Fibroblast of villous mesenchyme (primary cell): ENCODE measurements at regions not wholly inside any gene's neighbourhood (a gene's known extent, or its start where the extent isn't known, plus 50 kb on each side); places are given as distances from the start of the nearest gene placed in this dataset.
"Not testable (repeated sequence)": the region's sequence is repeated elsewhere in the genome, so short reads cannot be mapped to it uniquely, and the experiment has no call there.

Experiments used
- DNase-seq: peaks from one replicate; pipeline ENCODE4 v3.0.0-alpha.2; 2010; ENCODE audit warnings: low read depth
- H3K4me3 ChIP-seq: 2 replicates; pipeline ENCODE4 v1.5.1; 2011; ENCODE audit warnings: low read depth, mild to moderate bottlenecking, low read length

DNA sequence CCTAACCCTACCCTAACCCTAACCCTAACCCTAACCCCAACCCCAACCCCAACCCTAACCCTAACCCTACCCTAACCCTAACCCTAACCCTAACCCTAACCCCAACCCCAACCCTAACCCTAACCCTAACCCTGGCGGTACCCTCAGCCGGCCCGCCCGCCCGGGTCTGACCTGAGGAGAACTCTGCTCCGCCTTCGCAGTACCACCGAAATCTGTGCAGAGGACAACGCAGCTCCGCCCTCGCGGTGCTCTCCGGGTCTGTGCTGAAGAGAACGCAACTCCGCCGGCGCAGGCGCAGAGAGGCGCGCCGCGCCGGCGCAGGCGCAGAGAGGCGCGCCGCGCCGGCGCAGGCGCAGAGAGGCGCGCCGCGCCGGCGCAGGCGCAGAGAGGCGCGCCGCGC lies 56.1 kb upstream of the IQSEC3 start:
- H3K4me3 ChIP-seq: not testable (repeated sequence)
- DNase-seq: peak; percentile 49

DNA sequence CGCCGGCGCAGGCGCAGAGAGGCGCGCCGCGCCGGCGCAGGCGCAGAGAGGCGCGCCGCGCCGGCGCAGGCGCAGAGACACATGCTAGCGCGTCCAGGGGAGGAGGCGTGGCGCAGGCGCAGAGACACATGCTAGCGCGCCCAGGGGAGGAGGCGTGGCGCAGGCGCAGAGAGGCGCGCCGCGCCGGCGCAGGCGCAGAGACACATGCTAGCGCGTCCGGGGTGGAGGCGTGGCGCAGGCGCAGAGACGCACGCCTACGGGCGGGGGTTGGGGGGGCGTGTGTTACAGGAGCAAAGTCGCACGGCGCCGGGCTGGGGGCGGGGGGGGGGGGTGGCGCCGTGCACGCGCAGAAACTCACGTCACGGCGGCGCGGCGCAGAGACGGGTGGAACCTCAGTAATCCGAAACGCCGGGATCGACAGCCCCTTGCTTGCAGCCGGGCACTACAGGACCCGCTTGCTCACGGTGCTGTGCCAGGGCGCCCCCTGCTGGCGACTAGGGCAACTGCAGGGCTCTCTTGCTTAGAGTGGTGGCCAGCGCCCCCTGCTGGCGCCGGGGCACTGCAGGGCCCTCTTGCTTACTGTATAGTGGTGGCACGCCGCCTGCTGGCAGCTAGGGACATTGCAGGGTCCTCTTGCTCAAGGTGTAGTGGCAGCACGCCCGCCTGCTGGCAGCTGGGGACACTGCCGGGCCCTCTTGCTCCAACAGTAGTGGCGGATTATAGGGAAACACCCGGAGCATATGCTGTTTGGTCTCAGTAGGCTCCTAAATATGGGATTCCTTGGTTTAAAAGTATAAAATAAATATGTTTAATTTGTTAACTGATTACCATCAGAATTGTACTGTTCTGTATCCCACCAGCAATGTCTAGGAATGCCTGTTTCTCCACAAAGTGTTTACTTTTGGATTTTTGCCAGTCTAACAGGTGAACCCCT lies 55.4 kb upstream of the IQSEC3 start:
- peak; percentile 75 for DNase-seq
- H3K4me3 ChIP-seq: not testable (repeated sequence)

DNA sequence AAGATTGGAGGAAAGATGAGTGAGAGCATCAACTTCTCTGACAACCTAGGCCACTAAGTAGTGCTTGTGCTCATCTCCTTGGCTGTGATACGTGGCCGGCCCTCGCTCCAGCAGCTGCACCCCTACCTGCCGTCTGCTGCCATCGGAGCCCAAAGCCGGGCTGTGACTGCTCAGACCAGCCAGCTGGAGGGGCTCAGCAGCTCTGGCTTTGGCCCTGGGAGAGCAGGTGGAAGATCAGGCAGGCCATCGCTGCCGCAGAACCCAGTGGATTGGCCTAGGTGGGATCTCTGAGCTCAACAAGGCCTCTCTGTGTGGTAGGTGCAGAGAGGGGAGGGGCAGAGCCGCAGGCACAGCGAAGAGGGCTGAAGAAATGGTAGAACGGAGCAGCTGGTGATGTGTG lies 54.3 kb upstream of the IQSEC3 start:
- DNase-seq: not testable (repeated sequence)

GRCh38 chr12:12725-13640 lies 53.6 kb upstream of the IQSEC3 start:
- not testable (repeated sequence) for H3K4me3 ChIP-seq, DNase-seq

More for the DNA sequence above, 54.3 kb upstream of the IQSEC3 start:
- H3K4me3 ChIP-seq: not testable (repeated sequence)

GRCh38 chr12:13841-14240 lies 52.7 kb upstream of the IQSEC3 start:
- DNase-seq, H3K4me3 ChIP-seq: not testable (repeated sequence)

- H3K4me3 ChIP-seq, DNase-seq: not testable (repeated sequence)
Measured at GRCh38 chr12:14696-15095, 51.9 kb upstream of the IQSEC3 start.

DNA sequence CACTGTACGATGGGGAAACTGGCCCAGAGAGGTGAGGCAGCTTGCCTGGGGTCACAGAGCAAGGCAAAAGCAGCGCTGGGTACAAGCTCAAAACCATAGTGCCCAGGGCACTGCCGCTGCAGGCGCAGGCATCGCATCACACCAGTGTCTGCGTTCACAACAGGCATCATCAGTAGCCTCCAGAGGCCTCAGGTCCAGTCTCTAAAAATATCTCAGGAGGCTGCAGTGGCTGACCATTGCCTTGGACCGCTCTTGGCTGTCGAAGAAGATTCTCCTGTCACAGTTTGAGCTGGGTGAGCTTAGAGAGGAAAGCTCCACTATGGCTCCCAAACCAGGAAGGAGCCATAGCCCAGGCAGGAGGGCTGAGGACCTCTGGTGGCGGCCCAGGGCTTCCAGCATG lies 51.2 kb upstream of the IQSEC3 start:
- not testable (repeated sequence) for DNase-seq, H3K4me3 ChIP-seq

- not testable (repeated sequence) for DNase-seq, H3K4me3 ChIP-seq
Measured at GRCh38 chr12:16019-16418, 50.5 kb upstream of the IQSEC3 start.

- not testable (repeated sequence) for H3K4me3 ChIP-seq, DNase-seq
Measured at GRCh38 chr12:16541-16940, 50.0 kb upstream of the IQSEC3 start.
